MM.1S (cell line): ENCODE measurements at regions not wholly inside any gene's neighbourhood (a gene's known extent, or its start where the extent isn't known, plus 50 kb on each side); places are given as distances from the start of the nearest gene placed in this dataset.

Experiments
- EZH2 ChIP-seq: fragments of 300-600 bp; sonication (generic); optimal IDR thresholded peaks from 2 replicates; pipeline ENCODE3; 2017; ENCODE audit warnings: low read depth, mild to moderate bottlenecking, antibody characterized with exemption, low read length, mixed read lengths
- TF ChIP-seq, protein P1 (sequence below): fragments of 300-600 bp; sonication (generic); IDR thresholded peaks from 2 replicates; pipeline ENCODE4 v1.5.1; 2016; ENCODE audit warnings: antibody characterized with exemption, low read length, mixed read lengths

DNA sequence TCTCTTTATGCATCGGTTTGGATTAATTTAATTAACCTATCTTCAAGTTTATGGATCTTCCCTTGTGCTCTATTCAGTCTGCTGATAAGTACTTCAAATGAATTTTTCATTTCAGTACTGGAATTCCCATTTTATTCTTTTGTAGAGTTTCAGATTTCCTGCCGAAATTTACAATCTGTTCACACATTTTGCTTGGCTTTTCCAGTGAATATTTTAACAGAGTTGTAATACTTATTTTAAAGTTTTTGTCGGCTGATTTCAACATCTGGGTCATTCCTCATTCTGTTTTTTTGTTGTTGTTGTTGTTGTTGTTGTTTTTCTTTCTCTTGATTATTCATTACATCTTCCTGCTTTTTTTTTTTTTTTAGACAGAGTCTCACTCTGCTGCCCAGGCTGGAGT, 89.9 kb upstream of the KCNMA1 start:
- TF ChIP-seq, protein P1, sequence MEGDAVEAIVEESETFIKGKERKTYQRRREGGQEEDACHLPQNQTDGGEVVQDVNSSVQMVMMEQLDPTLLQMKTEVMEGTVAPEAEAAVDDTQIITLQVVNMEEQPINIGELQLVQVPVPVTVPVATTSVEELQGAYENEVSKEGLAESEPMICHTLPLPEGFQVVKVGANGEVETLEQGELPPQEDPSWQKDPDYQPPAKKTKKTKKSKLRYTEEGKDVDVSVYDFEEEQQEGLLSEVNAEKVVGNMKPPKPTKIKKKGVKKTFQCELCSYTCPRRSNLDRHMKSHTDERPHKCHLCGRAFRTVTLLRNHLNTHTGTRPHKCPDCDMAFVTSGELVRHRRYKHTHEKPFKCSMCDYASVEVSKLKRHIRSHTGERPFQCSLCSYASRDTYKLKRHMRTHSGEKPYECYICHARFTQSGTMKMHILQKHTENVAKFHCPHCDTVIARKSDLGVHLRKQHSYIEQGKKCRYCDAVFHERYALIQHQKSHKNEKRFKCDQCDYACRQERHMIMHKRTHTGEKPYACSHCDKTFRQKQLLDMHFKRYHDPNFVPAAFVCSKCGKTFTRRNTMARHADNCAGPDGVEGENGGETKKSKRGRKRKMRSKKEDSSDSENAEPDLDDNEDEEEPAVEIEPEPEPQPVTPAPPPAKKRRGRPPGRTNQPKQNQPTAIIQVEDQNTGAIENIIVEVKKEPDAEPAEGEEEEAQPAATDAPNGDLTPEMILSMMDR: no peak
- no peak for TF ChIP-seq EZH2
